ENCODE measurements at regions not wholly inside any gene's neighbourhood (a gene's known extent, or its start where the extent isn't known, plus 50 kb on each side); places are given as distances from the start of the nearest gene placed in this dataset.
"Not testable (repeated sequence)": the region's sequence is repeated elsewhere in the genome, so short reads cannot be mapped to it uniquely, and the experiment has no call there.

DNA sequence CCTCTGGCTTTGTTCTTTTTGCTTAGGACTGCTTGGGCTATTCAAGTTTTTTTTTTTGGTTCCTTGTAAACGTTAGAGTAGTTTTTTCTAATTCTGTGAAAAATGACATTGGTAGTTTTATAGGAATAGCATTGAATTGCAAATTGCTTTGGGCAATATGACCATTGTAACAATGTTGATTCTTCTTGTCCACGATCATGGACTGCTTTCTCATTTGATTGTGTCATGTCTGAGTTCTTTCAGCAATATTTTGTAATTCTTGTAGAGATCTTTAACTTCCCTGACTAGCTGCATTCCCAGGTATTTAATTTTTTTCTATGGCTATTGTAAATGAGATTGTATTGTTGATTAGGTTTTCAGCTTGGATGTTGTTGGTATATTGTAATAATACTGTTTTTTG lies 286.2 kb upstream of the C1QTNF3 start:
- TF ChIP-seq ETV6 (CRISPR knock-in tag; IDR thresholded peaks at IDR 0.05); ZNF138 (CRISPR knock-in tag; conservative IDR thresholded peaks at IDR 0.05); SP1 (CRISPR knock-in tag; conservative IDR thresholded peaks at IDR 0.05); ZNF263 (CRISPR knock-in tag; IDR thresholded peaks at IDR 0.05; ENCODE audit: low read depth): not testable (repeated sequence)
- TF ChIP-seq, protein P1, sequence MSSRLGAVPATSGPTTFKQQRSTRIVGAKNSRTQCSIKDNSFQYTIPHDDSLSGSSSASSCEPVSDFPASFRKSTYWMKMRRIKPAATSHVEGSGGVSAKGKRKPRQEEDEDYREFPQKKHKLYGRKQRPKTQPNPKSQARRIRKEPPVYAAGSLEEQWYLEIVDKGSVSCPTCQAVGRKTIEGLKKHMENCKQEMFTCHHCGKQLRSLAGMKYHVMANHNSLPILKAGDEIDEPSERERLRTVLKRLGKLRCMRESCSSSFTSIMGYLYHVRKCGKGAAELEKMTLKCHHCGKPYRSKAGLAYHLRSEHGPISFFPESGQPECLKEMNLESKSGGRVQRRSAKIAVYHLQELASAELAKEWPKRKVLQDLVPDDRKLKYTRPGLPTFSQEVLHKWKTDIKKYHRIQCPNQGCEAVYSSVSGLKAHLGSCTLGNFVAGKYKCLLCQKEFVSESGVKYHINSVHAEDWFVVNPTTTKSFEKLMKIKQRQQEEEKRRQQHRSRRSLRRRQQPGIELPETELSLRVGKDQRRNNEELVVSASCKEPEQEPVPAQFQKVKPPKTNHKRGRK (CRISPR knock-in tag; IDR thresholded peaks at IDR 0.05; ENCODE audit: borderline replicate concordance), result not testable (repeated sequence)
- TF ChIP-seq, protein P2, sequence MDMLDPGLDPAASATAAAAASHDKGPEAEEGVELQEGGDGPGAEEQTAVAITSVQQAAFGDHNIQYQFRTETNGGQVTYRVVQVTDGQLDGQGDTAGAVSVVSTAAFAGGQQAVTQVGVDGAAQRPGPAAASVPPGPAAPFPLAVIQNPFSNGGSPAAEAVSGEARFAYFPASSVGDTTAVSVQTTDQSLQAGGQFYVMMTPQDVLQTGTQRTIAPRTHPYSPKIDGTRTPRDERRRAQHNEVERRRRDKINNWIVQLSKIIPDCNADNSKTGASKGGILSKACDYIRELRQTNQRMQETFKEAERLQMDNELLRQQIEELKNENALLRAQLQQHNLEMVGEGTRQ (CRISPR knock-in tag; IDR thresholded peaks at IDR 0.05), result not testable (repeated sequence)
- TF ChIP-seq, protein P3, sequence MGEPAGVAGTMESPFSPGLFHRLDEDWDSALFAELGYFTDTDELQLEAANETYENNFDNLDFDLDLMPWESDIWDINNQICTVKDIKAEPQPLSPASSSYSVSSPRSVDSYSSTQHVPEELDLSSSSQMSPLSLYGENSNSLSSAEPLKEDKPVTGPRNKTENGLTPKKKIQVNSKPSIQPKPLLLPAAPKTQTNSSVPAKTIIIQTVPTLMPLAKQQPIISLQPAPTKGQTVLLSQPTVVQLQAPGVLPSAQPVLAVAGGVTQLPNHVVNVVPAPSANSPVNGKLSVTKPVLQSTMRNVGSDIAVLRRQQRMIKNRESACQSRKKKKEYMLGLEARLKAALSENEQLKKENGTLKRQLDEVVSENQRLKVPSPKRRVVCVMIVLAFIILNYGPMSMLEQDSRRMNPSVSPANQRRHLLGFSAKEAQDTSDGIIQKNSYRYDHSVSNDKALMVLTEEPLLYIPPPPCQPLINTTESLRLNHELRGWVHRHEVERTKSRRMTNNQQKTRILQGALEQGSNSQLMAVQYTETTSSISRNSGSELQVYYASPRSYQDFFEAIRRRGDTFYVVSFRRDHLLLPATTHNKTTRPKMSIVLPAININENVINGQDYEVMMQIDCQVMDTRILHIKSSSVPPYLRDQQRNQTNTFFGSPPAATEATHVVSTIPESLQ (CRISPR knock-in tag; IDR thresholded peaks at IDR 0.05), result not testable (repeated sequence)
- TF ChIP-seq, protein P4, sequence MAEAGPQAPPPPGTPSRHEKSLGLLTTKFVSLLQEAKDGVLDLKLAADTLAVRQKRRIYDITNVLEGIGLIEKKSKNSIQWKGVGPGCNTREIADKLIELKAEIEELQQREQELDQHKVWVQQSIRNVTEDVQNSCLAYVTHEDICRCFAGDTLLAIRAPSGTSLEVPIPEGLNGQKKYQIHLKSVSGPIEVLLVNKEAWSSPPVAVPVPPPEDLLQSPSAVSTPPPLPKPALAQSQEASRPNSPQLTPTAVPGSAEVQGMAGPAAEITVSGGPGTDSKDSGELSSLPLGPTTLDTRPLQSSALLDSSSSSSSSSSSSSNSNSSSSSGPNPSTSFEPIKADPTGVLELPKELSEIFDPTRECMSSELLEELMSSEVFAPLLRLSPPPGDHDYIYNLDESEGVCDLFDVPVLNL (CRISPR knock-in tag; IDR thresholded peaks at IDR 0.05; ENCODE audit: borderline replicate concordance, low read depth), result not testable (repeated sequence)
